K562 (cell line): ENCODE measurements at regions not wholly inside any gene's neighbourhood (a gene's known extent, or its start where the extent isn't known, plus 50 kb on each side); places are given as distances from the start of the nearest gene placed in this dataset.

Experiments used
- ATAC-seq: fragments of 200-7000 bp; cut with Tn5 transposase; 3 replicates; pipeline ENCODE4 v1.9.1; 2020; ENCODE audit warnings: moderate library complexity
- BruUV-seq: library from RNA; stranded (reverse); fragments of 400-500 nt; replicated peaks from 2 replicates; lab custom pipeline; 2021; lab: Mats Ljungman, UMichigan
- CTCF ChIA-PET: fragments of 300-600 bp; formaldehyde crosslinking; extraction: SDS; loops from one replicate; lab custom pipeline; 2021; ENCODE audit warnings: low intra/inter-chr PET ratio; lab: Yijun Ruan, JAX
- POLR2A ChIA-PET: fragments of 300-600, 350-650 bp; sonication (Branson Sonifier 250); formaldehyde crosslinking; extraction: SDS; loops from one replicate; lab custom pipeline; 2021; ENCODE audit warnings: antibody characterized with exemption, inconsistent platforms; lab: Yijun Ruan, JAX
- DNase-seq, 4 experiments: peaks; one replicate each; pipeline versions ENCODE4 v3.0.0 to v3.0.0-alpha.2; 2011 to 2018; ENCODE audit warnings: low spot score in 3 of 4, mixed read lengths in 3 of 4; ENCODE audit errors: extremely low read depth in 1 of 4
- FAIRE-seq: peaks from 2 replicates; lab custom pipeline; 2011; peaks lifted over from hg19 to GRCh38; lab: Jason Lieb, UNC
- H2AFZ ChIP-seq: 2 replicates; pipeline ENCODE4 v1.6.0; 2011; ENCODE audit warnings: low read depth, low read length, control low read depth, inconsistent platforms
- H3K27ac ChIP-seq: fragments of 200-600 bp; 3 replicates; pipeline ENCODE4 v1.8.0; 2011; ENCODE audit warnings: low read depth, mild to moderate bottlenecking, control low read depth, inconsistent platforms, low read length, moderate library complexity, mixed read lengths; ENCODE audit errors: extremely low read depth
- H3K27me3 ChIP-seq, 2 experiments: fragments of 300-600 bp in 1 of 2; 2 replicates in 1 of 2; 3 replicates in 1 of 2; pipeline versions ENCODE4 v1.6.0 to v1.8.0; 2011; ENCODE audit warnings: inconsistent platforms in 2 of 2, low read length in 2 of 2, mild to moderate bottlenecking in 1 of 2, mixed read lengths in 1 of 2, moderate library complexity in 1 of 2; ENCODE audit not compliant: control insufficient read depth in 2 of 2, insufficient read depth in 2 of 2
- H3K36me3 ChIP-seq: fragments of 300-600 bp; 3 replicates; pipeline ENCODE4 v1.8.0; 2011; ENCODE audit warnings: mild to moderate bottlenecking, low read length, inconsistent platforms; ENCODE audit not compliant: control insufficient read depth, insufficient read depth
- H3K4me1 ChIP-seq, 2 experiments: fragments of 200-600 bp in 1 of 2; replicated peaks in 1 of 2; 2 replicates in 1 of 2; 3 replicates in 1 of 2; pipeline versions ENCODE4 v1.5.1 to v1.8.0; 2011; ENCODE audit warnings: inconsistent platforms in 2 of 2, low read length in 2 of 2, mild to moderate bottlenecking in 1 of 2, mixed read lengths in 1 of 2, moderate library complexity in 1 of 2; ENCODE audit not compliant: control insufficient read depth in 2 of 2, insufficient read depth in 2 of 2
- H3K4me2 ChIP-seq: 2 replicates; pipeline ENCODE4 v1.6.1; 2011; ENCODE audit warnings: low read length, control low read depth, inconsistent platforms, mixed read lengths; ENCODE audit not compliant: insufficient read depth
- H3K4me3 ChIP-seq: fragments of 200-600 bp; sonication (generic), shearing (Covaris generic); 2 replicates; pipeline ENCODE4 v1.5.1; 2016; ENCODE audit warnings: control low read depth, inconsistent platforms
- H3K79me2 ChIP-seq: fragments of 200-600 bp; 3 replicates; pipeline ENCODE4 v1.8.0; 2011; ENCODE audit warnings: low read length, inconsistent platforms; ENCODE audit not compliant: control insufficient read depth, insufficient read depth
- H3K9ac ChIP-seq, 2 experiments: 2 replicates each; pipeline versions ENCODE4 v1.6.0 to v1.6.1; 2011; ENCODE audit warnings: low read depth in 2 of 2, low read length in 2 of 2, control low read depth in 1 of 2, inconsistent platforms in 1 of 2, mild to moderate bottlenecking in 1 of 2, mixed read lengths in 1 of 2; ENCODE audit not compliant: insufficient read depth in 1 of 2
- H3K9me1 ChIP-seq: one replicate; pipeline ENCODE4 v1.6.0; 2011; ENCODE audit warnings: inconsistent platforms, mild to moderate bottlenecking, low read length, moderate library complexity; ENCODE audit not compliant: control insufficient read depth, insufficient read depth
- H3K9me3 ChIP-seq: replicated peaks from 2 replicates; pipeline ENCODE4 v1.5.1; 2011; ENCODE audit warnings: low read depth, low read length, inconsistent platforms; ENCODE audit not compliant: control insufficient read depth, insufficient read depth
- H4K20me1 ChIP-seq: replicated peaks from 2 replicates; pipeline ENCODE4 v1.6.1; 2011; ENCODE audit warnings: low read length, inconsistent platforms, mixed read lengths; ENCODE audit not compliant: control insufficient read depth, insufficient read depth
- BRF2 ChIP-seq: IDR thresholded peaks from 3 replicates; pipeline ENCODE4 v1.6.1; 2011; ENCODE audit warnings: borderline replicate concordance, mild to moderate bottlenecking; ENCODE audit not compliant: insufficient read length, insufficient read depth
- EWSR1 ChIP-seq: fragments of 450-650 bp; IDR thresholded peaks from 2 replicates; pipeline ENCODE4 v1.6.1; 2018; ENCODE audit warnings: borderline replicate concordance, mild to moderate bottlenecking, low read depth, moderate library complexity; ENCODE audit not compliant: partially characterized antibody
- TRIM24 ChIP-seq, 2 experiments: fragments of 450-650 bp; IDR thresholded peaks; 2 replicates each; pipeline ENCODE4 v1.6.1; 2016
- ZNF609 ChIP-seq: sonication (generic); formaldehyde crosslinking; IDR thresholded peaks from 2 replicates; pipeline ENCODE4 v1.8.1; 2023; ENCODE audit warnings: missing genetic modification reagents, mild to moderate bottlenecking, borderline replicate concordance
- WGBS: fragments of 100-300 bp; shearing (Covaris generic); methylation state at CpG from one replicate; pipeline ENCODE4 v1.1.6; 2016; ENCODE audit warnings: low coverage, mixed read lengths; ENCODE audit not compliant: insufficient coverage; ENCODE audit errors: missing lambda C conversion rate; 5-methylcytosine and 5-hydroxymethylcytosine counted together
- in situ Hi-C: fragments of 300-500 bp; cut with MboI; formaldehyde crosslinking; loops from 4 replicates; pipeline ENCODE4 v1.15.0; 2018; ENCODE audit warnings: inconsistent platforms, mixed read lengths
- intact Hi-C: fragments of 100-400 bp; cut with micrococcal nuclease; formaldehyde crosslinking; loops from 2 replicates; pipeline ENCODE4 v1.14.2; 2022

- Histone ChIP-seq H3K79me2 (no peaks in the 10 kb centered on the region), H4K20me1 (0 out of 2 replicates have a peak, but pooled peaks cover 6% of the 10 kb centered on the region), H3K4me1 (no peaks in the 10 kb centered on the region; a peak in 1 of 5 replicates), H3K9me1 (no peaks in the 10 kb centered on the region), H3K4me3 (no peak overlapping the region), H2AFZ (no peak overlapping the region), H3K9me3 (no peaks in the 10 kb centered on the region), H3K27ac (no peak overlapping the region), H3K27me3 (peaks cover 22 to 50% of the 10 kb centered on the region in 2 experiments; a peak in 4 of 5 replicates), H3K4me2 (no peak overlapping the region), H3K9ac (no peak overlapping the region), H3K36me3 (no peaks in the 10 kb centered on the region)
- no TSS peak for BruUV-seq
- TF ChIP-seq ZNF609: no peak
- no peak for TF ChIP-seq TRIM24 (IDR thresholded peaks at IDR 0.05)
- TF ChIP-seq EWSR1: no peak
- no peak for TF ChIP-seq BRF2
- no peak for ATAC-seq
- no peak for FAIRE-seq
- ChIA-PET CTCF (no interaction called here), POLR2A (interaction anchor here (0.7 kb wide), 1 partner anchor 637 kb away, joined by 3 read pairs; no protein-coding TSS in a partner anchor)
- no peak for DNase-seq
- 0% methylated on average over 7 of the region's 7 CpGs for WGBS
- in situ Hi-C loops: no loop called here
- intact Hi-C loops: no loop called here
Observed at GRCh38 chr16:86436466-86437185, 73.7 kb upstream of the FOXF1 start.
